ENCODE measurements at regions not wholly inside any gene's neighbourhood (a gene's known extent, or its start where the extent isn't known, plus 50 kb on each side); places are given as distances from the start of the nearest gene placed in this dataset.

- no peak for TF ChIP-seq JUN (IDR thresholded peaks at IDR 0.05; ENCODE audit: borderline replicate concordance, insufficient read depth, insufficient read length, low read depth)
- TF ChIP-seq POLR2AphosphoS5 (IDR thresholded peaks at IDR 0.05; ENCODE audit: insufficient read depth, low read depth, low read length) = no peak
- TF ChIP-seq MYC (IDR thresholded peaks at IDR 0.05; ENCODE audit: low read depth, low read length) = no peak
- no peak for TF ChIP-seq GATA2 (IDR thresholded peaks at IDR 0.05; ENCODE audit: insufficient read depth, insufficient read length, low read depth, low read length)
- no peak for TF ChIP-seq EZH2 (IDR thresholded peaks at IDR 0.05; ENCODE audit: borderline replicate concordance, low read depth, low read length, severe bottlenecking)
- TF ChIP-seq POLR2A (IDR thresholded peaks at IDR 0.05; ENCODE audit: low read depth, low read length) = no peak
- TF ChIP-seq MAX (IDR thresholded peaks at IDR 0.05; ENCODE audit: insufficient read depth, insufficient read length) = no peak
- TF ChIP-seq FOS (IDR thresholded peaks at IDR 0.05; ENCODE audit: borderline replicate concordance, insufficient read depth, low read length) = no peak
- no peak for TF ChIP-seq CTCF (IDR thresholded peaks at IDR 0.05; ENCODE audit: extremely low read depth in 1 of 2, insufficient read depth in 1 of 2, low read depth in 1 of 2, low read length in 2 of 2)
- no peak overlapping the region for H3K9ac ChIP-seq (replicated peaks; ENCODE audit: extremely low read depth, insufficient read depth, low read length)
- no peaks in the 10 kb centered on the region for H3K79me2 ChIP-seq (ENCODE audit: control insufficient read depth, insufficient read depth, low read length)
- peaks cover 11% of the 10 kb centered on the region for H3K4me1 ChIP-seq (ENCODE audit: control insufficient read depth, extremely low read depth, insufficient read depth, low read length)
- H2AFZ ChIP-seq (ENCODE audit: low read depth, low read length) = no peak overlapping the region
- H3K9me1 ChIP-seq (replicated peaks; ENCODE audit: control insufficient read depth, extremely low read depth, insufficient read depth, low read length) = no peaks in the 10 kb centered on the region
- H3K4me3 ChIP-seq (replicated peaks in 1 of 3; ENCODE audit: insufficient read depth in 1 of 3, low read depth in 1 of 3, low read length in 3 of 3) = no peak overlapping the region
- no TSS peak for BruUV-seq (replicated peaks)
- peaks cover 0 to 3% of the 10 kb centered on the region in 2 experiments for H3K27me3 ChIP-seq (ENCODE audit: control insufficient read depth in 2 of 2, insufficient read depth in 2 of 2, low read length in 2 of 2)
- no peak overlapping the region for H3K4me2 ChIP-seq (ENCODE audit: insufficient read depth, low read length)
- H3K27ac ChIP-seq (ENCODE audit: insufficient read depth, low read depth, low read length) = no peak overlapping the region
- FAIRE-seq (no peak), DNase-seq (ENCODE audit: low read depth, low spot score) (no peak)
- dilution Hi-C loops (cut with MboI; ENCODE audit: extremely low pct_ligation_motif_present, low sequenced_read_pairs) (no loop called here), intact Hi-C loops (cut with micrococcal nuclease) (loop anchor here (5.0 to 10.0 kb wide), 3 partner anchors 109 to 383 kb away; no protein-coding TSS in a partner anchor)
- H3K36me3 ChIP-seq (ENCODE audit: control insufficient read depth in 2 of 2, extremely low read depth in 1 of 2, insufficient read depth in 2 of 2, low read length in 2 of 2) = no peaks in the 10 kb centered on the region
- ChIA-PET CTCF (interaction anchor here (0.7 kb wide), 1 partner anchor 21 kb away, joined by 3 read pairs; no protein-coding TSS in a partner anchor), POLR2A (no interaction called here)
- no peaks in the 10 kb centered on the region for H4K20me1 ChIP-seq (replicated peaks; ENCODE audit: control insufficient read depth, extremely low read depth, insufficient read depth, low read length)
- H3K9me3 ChIP-seq (replicated peaks; ENCODE audit: control insufficient read depth, insufficient read depth, low read length) = no peaks in the 10 kb centered on the region
These were observed 587.7 kb downstream of the C12orf50 start for GRCh38 chr12:87441511-87441910.

Data from endothelial cell of umbilical vein (primary cell).